Pancreas (tissue), 10 donors: ENCODE measurements at regions not wholly inside any gene's neighbourhood (a gene's known extent, or its start where the extent isn't known, plus 50 kb on each side); places are given as distances from the start of the nearest gene placed in this dataset.

Experiments used
- ATAC-seq, 4 donors: fragments of 200-7000 bp; cut with Tn5 transposase; one replicate each; pipeline versions ENCODE4 v1.8.0 to v1.9.1; 2020; ENCODE audit warnings: mild to moderate bottlenecking in 4 of 4, moderate library complexity in 4 of 4
- DNase-seq, 6 donors: peaks; one replicate each; pipeline ENCODE4 v3.0.0-alpha.2; 2020
- FAIRE-seq: peaks from 2 replicates; lab custom pipeline; 2012; peaks lifted over from hg19 to GRCh38; lab: Jason Lieb, UNC
- H3K27ac ChIP-seq, 4 donors: fragments of 200-600 bp; sonication (generic); 1 replicate in 3 of 4; 2 replicates in 1 of 4; pipeline versions ENCODE4 v1.5.0 to v1.8.0; 2020
- H3K27me3 ChIP-seq, 4 donors: fragments of 200-600 bp; one replicate each; pipeline ENCODE4 v1.8.0; 2021
- H3K36me3 ChIP-seq, 3 donors: fragments of 200-600 bp; sonication (generic) in 1 of 3; one replicate each; pipeline versions ENCODE4 v1.5.0 to v1.8.0; 2020 to 2021
- H3K4me1 ChIP-seq, 3 donors: fragments of 200-600 bp; one replicate each; pipeline ENCODE4 v1.8.0; 2021
- H3K4me3 ChIP-seq, 4 donors: fragments of 200-600 bp; sonication (generic) in 2 of 4; one replicate each; pipeline versions ENCODE4 v1.5.0 to v1.8.0; 2020 to 2021
- H3K9me3 ChIP-seq, 4 donors: fragments of 200-600 bp; one replicate each; pipeline ENCODE4 v1.8.0; 2021
- WGBS, 2 donors: extraction: QIAGEN DNeasy Blood & Tissue Kit; methylation state at CpG; one replicate each; pipeline ENCODE4 v1.1.7; 2013; 5-methylcytosine and 5-hydroxymethylcytosine counted together
- intact Hi-C, 3 donors: fragments of 100-400 bp; cut with DNase I; formaldehyde crosslinking; loops; one replicate each; pipeline versions ENCODE4 v1.11.1 to v1.14.2; 2022
- TF ChIP-seq, protein P1 (sequence below), 4 donors: fragments of 200-600 bp; sonication (generic) in 3 of 4; IDR thresholded peaks; one replicate each; pipeline versions ENCODE4 v1.5.0 to v1.8.0; 2021; ENCODE audit warnings: antibody characterized with exemption in 4 of 4
- donor health status: healthy with polysubstance abuse.
- donor health status: DM: no; HTN: no; CAD: no; lungs with moderate emphysema.
- donor health status: DM: no; HTN: no; CAD: no.
- donor health status: control.
- donor health status: control.
- donor health status: Bipolar disorder and iron deficiency.
- donor health status: DM: yes; HTN: yes; CAD: no.
- donor health status: DM: no; HTN: no; CAD: no.
- donor health status: DM: no; HTN: no; CAD: no.
- donor health status: DM: yes; HTN: yes; CAD: no.

- DNase-seq, result no peak
- no peaks in the 10 kb centered on the region for H3K36me3 ChIP-seq
- no peaks in the 10 kb centered on the region for H3K9me3 ChIP-seq
- H3K27ac ChIP-seq, result no peak overlapping the region
- FAIRE-seq, result no peak
- ATAC-seq, result no peak
- intact Hi-C loops, result no loop called here
- H3K27me3 ChIP-seq, result no peaks in the 10 kb centered on the region
- TF ChIP-seq, protein P1, sequence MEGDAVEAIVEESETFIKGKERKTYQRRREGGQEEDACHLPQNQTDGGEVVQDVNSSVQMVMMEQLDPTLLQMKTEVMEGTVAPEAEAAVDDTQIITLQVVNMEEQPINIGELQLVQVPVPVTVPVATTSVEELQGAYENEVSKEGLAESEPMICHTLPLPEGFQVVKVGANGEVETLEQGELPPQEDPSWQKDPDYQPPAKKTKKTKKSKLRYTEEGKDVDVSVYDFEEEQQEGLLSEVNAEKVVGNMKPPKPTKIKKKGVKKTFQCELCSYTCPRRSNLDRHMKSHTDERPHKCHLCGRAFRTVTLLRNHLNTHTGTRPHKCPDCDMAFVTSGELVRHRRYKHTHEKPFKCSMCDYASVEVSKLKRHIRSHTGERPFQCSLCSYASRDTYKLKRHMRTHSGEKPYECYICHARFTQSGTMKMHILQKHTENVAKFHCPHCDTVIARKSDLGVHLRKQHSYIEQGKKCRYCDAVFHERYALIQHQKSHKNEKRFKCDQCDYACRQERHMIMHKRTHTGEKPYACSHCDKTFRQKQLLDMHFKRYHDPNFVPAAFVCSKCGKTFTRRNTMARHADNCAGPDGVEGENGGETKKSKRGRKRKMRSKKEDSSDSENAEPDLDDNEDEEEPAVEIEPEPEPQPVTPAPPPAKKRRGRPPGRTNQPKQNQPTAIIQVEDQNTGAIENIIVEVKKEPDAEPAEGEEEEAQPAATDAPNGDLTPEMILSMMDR (IDR thresholded peaks at IDR 0.05), result no peak
- H3K4me3 ChIP-seq, result no peak overlapping the region
- no peaks in the 10 kb centered on the region for H3K4me1 ChIP-seq
- 29 to 36% methylated on average over 1 of the region's 1 CpG for WGBS, 2 donors
These were observed 920.0 kb downstream of the TFAP2A start for GRCh38 chr6:9494864-9495263.

DNA sequence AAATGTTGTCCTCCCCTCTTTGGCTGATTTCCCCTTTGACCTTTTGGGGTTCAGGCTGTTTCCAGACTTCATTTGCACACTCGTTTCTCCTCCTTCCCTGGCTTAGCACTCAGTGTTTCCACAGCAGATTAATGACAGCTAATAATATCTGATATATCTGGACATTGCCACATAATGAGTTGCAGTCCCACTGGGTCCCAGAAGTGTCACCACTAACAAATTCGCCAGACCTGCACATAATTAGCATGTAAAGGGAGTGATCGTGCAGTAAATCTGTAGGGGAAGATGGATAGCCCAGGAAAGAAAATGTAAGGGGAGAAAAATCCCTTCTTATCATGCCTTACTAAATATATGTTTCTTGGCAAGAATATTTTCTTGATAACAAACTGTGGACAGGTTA lies 922.1 kb downstream of the TFAP2A start:
- no peak for FAIRE-seq
- intact Hi-C loops, result no loop called here
- TF ChIP-seq, protein P1 (IDR thresholded peaks at IDR 0.05), result no peak
- H3K9me3 ChIP-seq, result no peaks in the 10 kb centered on the region
- no peak for DNase-seq
- no peaks in the 10 kb centered on the region for H3K36me3 ChIP-seq
- H3K27ac ChIP-seq, result no peak overlapping the region
- 23 to 28% methylated on average over 3 of the region's 3 CpGs for WGBS, 2 donors
- no peaks in the 10 kb centered on the region for H3K4me1 ChIP-seq
- no peaks in the 10 kb centered on the region for H3K27me3 ChIP-seq
- no peak overlapping the region for H3K4me3 ChIP-seq
- no peak for ATAC-seq

GRCh38 chr6:9487128-9487527 lies 927.7 kb downstream of the TFAP2A start:
- no peak overlapping the region for H3K27ac ChIP-seq
- intact Hi-C loops, result no loop called here
- TF ChIP-seq, protein P1 (IDR thresholded peaks at IDR 0.05), result no peak
- H3K36me3 ChIP-seq, result no peaks in the 10 kb centered on the region
- FAIRE-seq (no peak), ATAC-seq (no peak), DNase-seq (no peak)
- H3K9me3 ChIP-seq, result no peaks in the 10 kb centered on the region
- no peaks in the 10 kb centered on the region for H3K27me3 ChIP-seq
- no peaks in the 10 kb centered on the region for H3K4me1 ChIP-seq
- WGBS, 2 donors, result 56 to 64% methylated on average over 3 of the region's 3 CpGs
- H3K4me3 ChIP-seq, result no peak overlapping the region

- WGBS, 2 donors, result 88 to 91% methylated on average over 4 of the region's 4 CpGs
- H3K27ac ChIP-seq, result no peak overlapping the region
- TF ChIP-seq, protein P1 (IDR thresholded peaks at IDR 0.05), result no peak
- H3K36me3 ChIP-seq, result no peaks in the 10 kb centered on the region
- no peak for DNase-seq
- no peaks in the 10 kb centered on the region for H3K4me1 ChIP-seq
- no peak for ATAC-seq
- no peaks in the 10 kb centered on the region for H3K9me3 ChIP-seq
- no peak overlapping the region for H3K4me3 ChIP-seq
- H3K27me3 ChIP-seq, result no peaks in the 10 kb centered on the region
- intact Hi-C loops, result no loop called here
- no peak for FAIRE-seq
These were observed 928.9 kb downstream of the TFAP2A start for GRCh38 chr6:9485992-9486391.

DNA sequence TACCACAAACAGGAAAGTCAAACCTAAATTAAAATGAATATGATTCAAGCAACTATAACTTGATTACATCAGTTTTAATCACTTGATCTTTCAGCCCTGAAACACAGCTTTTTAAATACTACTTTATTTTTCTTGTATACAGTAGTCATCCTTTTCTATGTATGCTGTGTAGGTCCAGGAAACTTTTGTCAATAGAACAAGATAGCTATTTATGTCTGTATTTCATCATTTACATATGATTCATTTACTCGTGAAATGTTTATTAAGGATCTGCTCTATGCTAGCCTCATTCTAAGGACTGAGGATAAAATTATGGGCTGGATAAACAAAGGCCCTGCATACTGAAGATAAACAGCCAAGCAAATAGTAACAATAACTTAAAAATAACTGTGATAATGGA lies 930.2 kb downstream of the TFAP2A start:
- Histone ChIP-seq H3K9me3 (no peaks in the 10 kb centered on the region), H3K4me1 (no peaks in the 10 kb centered on the region), H3K4me3 (no peak overlapping the region), H3K27me3 (no peaks in the 10 kb centered on the region), H3K27ac (no peak overlapping the region), H3K36me3 (no peaks in the 10 kb centered on the region)
- DNase-seq (no peak), ATAC-seq (no peak), FAIRE-seq (no peak)
- 43 to 63% methylated on average over 1 of the region's 1 CpG for WGBS, 2 donors
- intact Hi-C loops, result no loop called here
- TF ChIP-seq, protein P1 (IDR thresholded peaks at IDR 0.05), result no peak
